ENCODE measurements at regions not wholly inside any gene's neighbourhood (a gene's known extent, or its start where the extent isn't known, plus 50 kb on each side); places are given as distances from the start of the nearest gene placed in this dataset.

DNA sequence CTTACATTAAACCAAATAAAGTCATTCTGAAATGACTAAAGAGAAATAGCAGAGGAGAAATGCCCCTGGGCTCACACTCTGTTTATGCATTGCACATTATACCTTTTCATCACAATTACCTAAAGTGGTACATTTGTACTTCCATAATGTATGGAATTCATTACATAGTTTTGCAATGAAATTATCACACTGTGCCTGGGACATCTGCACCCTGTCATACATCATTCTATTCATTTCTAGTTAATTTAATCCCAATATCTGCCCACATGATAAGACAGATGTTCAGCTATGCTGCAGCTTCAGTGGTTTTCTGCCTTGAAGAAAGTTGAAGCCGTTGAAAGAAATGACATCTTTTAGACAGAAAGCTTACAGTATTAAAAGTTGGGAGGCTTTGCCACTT, 580.0 kb downstream of the SOX6 start:
- Histone ChIP-seq H3K36me3 (no peaks in the 10 kb centered on the region), H3K4me3 (no peak overlapping the region), H3K9me3 (replicated peaks) (no peaks in the 10 kb centered on the region), H3K27ac (replicated peaks) (no peak overlapping the region), H3K4me1 (peaks cover 16% of the 10 kb centered on the region), H3K27me3 (ENCODE audit: low read depth) (no peaks in the 10 kb centered on the region)
- intact Hi-C loops (cut with micrococcal nuclease): no loop called here
- DNase-seq: no peak
- TF ChIP-seq, protein P1, sequence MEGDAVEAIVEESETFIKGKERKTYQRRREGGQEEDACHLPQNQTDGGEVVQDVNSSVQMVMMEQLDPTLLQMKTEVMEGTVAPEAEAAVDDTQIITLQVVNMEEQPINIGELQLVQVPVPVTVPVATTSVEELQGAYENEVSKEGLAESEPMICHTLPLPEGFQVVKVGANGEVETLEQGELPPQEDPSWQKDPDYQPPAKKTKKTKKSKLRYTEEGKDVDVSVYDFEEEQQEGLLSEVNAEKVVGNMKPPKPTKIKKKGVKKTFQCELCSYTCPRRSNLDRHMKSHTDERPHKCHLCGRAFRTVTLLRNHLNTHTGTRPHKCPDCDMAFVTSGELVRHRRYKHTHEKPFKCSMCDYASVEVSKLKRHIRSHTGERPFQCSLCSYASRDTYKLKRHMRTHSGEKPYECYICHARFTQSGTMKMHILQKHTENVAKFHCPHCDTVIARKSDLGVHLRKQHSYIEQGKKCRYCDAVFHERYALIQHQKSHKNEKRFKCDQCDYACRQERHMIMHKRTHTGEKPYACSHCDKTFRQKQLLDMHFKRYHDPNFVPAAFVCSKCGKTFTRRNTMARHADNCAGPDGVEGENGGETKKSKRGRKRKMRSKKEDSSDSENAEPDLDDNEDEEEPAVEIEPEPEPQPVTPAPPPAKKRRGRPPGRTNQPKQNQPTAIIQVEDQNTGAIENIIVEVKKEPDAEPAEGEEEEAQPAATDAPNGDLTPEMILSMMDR (IDR thresholded peaks at IDR 0.05; ENCODE audit: borderline replicate concordance): no peak

GRCh38 chr11:15779518-15779917, 576.8 kb downstream of the SOX6 start:
- Histone ChIP-seq H3K9me3 (replicated peaks) (no peaks in the 10 kb centered on the region), H3K4me3 (no peak overlapping the region), H3K27ac (replicated peaks) (peak overlapping the region; percentile 27), H3K4me1 (peaks cover 4% of the 10 kb centered on the region), H3K36me3 (no peaks in the 10 kb centered on the region), H3K27me3 (ENCODE audit: low read depth) (no peaks in the 10 kb centered on the region)
- TF ChIP-seq, protein P1 (IDR thresholded peaks at IDR 0.05; ENCODE audit: borderline replicate concordance): no peak
- DNase-seq: no peak
- intact Hi-C loops (cut with micrococcal nuclease): no loop called here

GRCh38 chr11:15780382-15780781, 576.0 kb downstream of the SOX6 start:
- Histone ChIP-seq H3K36me3 (no peaks in the 10 kb centered on the region), H3K27me3 (ENCODE audit: low read depth) (no peaks in the 10 kb centered on the region), H3K27ac (replicated peaks) (peak overlapping the region; percentile 27), H3K9me3 (replicated peaks) (no peaks in the 10 kb centered on the region), H3K4me3 (no peak overlapping the region), H3K4me1 (peaks cover 4% of the 10 kb centered on the region)
- no peak for DNase-seq
- intact Hi-C loops (cut with micrococcal nuclease): no loop called here
- TF ChIP-seq, protein P1 (IDR thresholded peaks at IDR 0.05; ENCODE audit: borderline replicate concordance): no peak

- peaks cover 4% of the 10 kb centered on the region for H3K4me1 ChIP-seq
- no peak overlapping the region for H3K27ac ChIP-seq (replicated peaks)
- no peak for DNase-seq
- H3K27me3 ChIP-seq (ENCODE audit: low read depth): no peaks in the 10 kb centered on the region
- H3K4me3 ChIP-seq: no peak overlapping the region
- H3K9me3 ChIP-seq (replicated peaks): no peaks in the 10 kb centered on the region
- TF ChIP-seq, protein P1 (IDR thresholded peaks at IDR 0.05; ENCODE audit: borderline replicate concordance): no peak
- no peaks in the 10 kb centered on the region for H3K36me3 ChIP-seq
- intact Hi-C loops (cut with micrococcal nuclease): no loop called here
Measured at GRCh38 chr11:15780837-15781236, 575.5 kb downstream of the SOX6 start.

- TF ChIP-seq, protein P1 (IDR thresholded peaks at IDR 0.05; ENCODE audit: borderline replicate concordance): no peak
- DNase-seq: no peak
Measured at GRCh38 chr11:15783619-15784018, 572.7 kb downstream of the SOX6 start.

More at GRCh38 chr11:15783619-15784018, 572.7 kb downstream of the SOX6 start:
- intact Hi-C loops (cut with micrococcal nuclease): no loop called here
- Histone ChIP-seq H3K4me1 (peaks cover 4% of the 10 kb centered on the region), H3K4me3 (no peak overlapping the region), H3K9me3 (replicated peaks) (no peaks in the 10 kb centered on the region), H3K27ac (replicated peaks) (no peak overlapping the region), H3K36me3 (no peaks in the 10 kb centered on the region), H3K27me3 (ENCODE audit: low read depth) (no peaks in the 10 kb centered on the region)
